NCI-H1694 treated with DMSO at 0.1 percent for 48 hours (cell line): ENCODE measurements at regions not wholly inside any gene's neighbourhood (a gene's known extent, or its start where the extent isn't known, plus 50 kb on each side); places are given as distances from the start of the nearest gene placed in this dataset.

Source experiments
- DNase-seq: peaks from one replicate; lab custom pipeline; 2025; lab: John Stamatoyannopoulos, UW

DNA sequence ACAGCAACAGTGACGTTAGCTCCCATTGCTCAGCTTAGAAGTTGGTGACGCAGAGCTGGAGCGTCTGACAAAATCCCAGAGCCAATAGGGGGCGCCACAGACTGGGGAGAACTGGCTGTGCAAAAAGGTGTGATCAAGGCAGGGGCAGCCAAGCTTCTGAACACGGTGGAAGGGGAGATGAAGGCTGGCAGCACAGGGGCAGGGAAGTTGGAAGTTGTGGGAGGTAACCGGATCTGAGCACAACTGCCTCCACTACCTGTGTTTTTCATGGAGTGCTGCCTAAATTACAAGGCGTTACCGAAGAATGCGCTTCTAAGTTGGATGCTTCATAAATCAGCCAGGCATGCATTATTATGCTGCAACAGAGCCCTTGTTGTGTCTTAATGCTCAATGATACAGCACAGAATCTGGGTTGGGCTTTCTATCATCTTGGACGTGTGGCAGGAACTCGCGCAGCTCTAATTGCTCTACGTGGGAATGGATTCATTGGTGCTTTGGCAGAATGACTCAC lies 370.0 kb downstream of the SLC4A3 start:
- DNase-seq = peak; percentile 38

- no peak for DNase-seq
Observed at GRCh38 chr2:219998107-219998506, 370.7 kb downstream of the SLC4A3 start.

- no peak for DNase-seq
Observed at GRCh38 chr2:219998714-219999227, 371.3 kb downstream of the SLC4A3 start.

GRCh38 chr2:220000080-220000479 lies 372.6 kb downstream of the SLC4A3 start:
- DNase-seq = no peak

DNA sequence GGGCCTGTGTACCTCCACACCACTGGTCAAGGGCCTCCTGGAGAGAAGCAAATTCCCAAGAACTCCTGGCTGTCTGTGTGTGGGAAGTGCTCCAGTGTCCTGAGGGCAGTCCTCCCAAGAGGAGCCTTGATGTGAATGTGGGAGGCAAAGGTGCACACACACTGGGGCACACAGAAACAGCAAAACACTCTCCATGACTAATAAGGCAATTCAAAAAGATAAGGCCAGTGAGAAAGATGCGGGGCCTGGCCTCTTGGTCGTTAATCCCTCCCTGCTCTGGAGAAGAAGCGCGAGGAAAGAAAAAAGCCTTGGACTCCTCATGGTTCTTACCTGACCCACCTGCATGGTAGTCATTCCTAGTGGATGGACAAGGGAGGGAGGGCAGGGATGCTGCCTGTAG lies 373.2 kb downstream of the SLC4A3 start:
- no peak for DNase-seq

DNA sequence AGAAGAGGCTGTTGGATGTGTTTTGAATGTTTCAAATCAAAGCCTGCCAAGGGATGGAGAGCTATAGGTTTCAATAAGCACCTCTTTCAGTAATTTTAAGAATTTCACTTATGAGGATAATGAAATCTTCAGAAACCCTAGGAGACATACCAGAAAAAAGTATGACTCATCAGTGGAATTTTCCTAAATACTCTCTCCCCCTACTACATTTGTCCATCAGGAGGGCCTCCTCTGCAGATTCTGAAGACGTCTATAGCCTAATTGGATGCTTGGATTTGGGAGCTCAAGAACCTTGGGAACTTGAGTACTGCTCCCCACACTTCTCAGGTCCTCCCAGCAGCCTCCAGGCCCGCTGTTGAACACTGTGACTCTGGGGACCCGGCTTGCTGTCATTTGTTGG lies 374.3 kb downstream of the SLC4A3 start:
- no peak for DNase-seq

- DNase-seq = no peak
Observed at GRCh38 chr2:220002251-220002650, 374.8 kb downstream of the SLC4A3 start.

DNA sequence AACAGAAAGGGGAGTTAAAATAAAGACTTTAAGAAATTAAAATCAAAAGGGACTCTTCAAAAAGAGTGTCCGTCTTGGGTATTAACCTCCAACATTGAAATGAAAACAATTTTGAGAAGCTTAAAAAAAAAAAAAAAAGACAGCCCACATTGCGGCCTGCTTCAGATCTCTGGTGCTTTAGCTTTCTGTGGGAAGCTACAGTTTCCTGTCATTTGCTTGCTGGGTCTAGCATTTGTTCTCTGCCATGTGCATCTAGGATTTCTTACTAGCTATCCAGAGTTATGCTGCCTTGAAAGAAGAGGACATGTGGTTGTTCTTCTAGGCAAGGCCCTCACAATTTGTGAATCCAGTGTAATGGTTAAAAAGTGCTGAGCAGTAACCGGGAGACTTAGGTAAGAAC lies 375.3 kb downstream of the SLC4A3 start:
- DNase-seq = no peak

- DNase-seq = no peak
Observed at GRCh38 chr2:220005362-220005761, 377.9 kb downstream of the SLC4A3 start.

- no peak for DNase-seq
Observed at GRCh38 chr2:220006152-220006621, 378.8 kb downstream of the SLC4A3 start.

- DNase-seq = no peak
Observed at GRCh38 chr2:220011859-220012258, 384.4 kb downstream of the SLC4A3 start.

DNA sequence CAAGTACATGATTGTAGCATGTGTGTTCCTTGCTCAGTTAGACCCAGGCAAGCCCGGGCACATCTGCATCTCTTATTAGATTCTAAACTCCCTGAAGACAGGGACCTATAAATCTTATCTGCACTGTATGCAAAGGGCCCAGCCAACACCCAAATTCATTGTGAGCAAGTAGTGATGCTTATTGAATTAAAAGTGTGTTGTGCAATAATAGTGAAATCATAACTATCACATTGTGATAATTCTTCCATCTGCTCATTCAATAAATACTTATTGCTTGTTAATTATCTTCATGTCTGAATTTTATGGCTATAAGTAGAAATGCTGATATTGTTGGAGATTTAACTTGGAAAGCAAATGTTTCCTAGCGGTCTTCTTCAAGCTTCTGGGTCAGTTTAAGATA lies 387.5 kb downstream of the SLC4A3 start:
- no peak for DNase-seq

DNA sequence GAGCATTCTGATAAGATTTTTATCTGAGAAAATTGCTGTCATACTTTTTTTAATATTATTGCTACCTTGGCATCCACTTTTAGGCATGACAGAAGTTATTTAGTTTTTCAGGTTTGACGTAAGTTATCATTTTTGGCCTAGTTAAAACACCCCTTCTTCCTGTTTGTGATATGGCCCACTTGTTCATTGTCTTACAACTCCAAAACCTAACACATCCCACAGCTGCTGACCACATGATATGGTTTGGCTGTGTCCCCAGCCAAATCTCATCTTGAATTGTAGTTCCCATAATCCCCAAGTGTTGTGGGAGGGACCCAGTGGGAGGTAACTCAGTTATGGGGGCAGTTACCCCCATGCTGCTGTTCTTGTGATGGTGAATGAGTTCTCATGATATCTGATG lies 388.1 kb downstream of the SLC4A3 start:
- DNase-seq = no peak

GRCh38 chr2:220025207-220025606 lies 397.8 kb downstream of the SLC4A3 start:
- DNase-seq = no peak

DNA sequence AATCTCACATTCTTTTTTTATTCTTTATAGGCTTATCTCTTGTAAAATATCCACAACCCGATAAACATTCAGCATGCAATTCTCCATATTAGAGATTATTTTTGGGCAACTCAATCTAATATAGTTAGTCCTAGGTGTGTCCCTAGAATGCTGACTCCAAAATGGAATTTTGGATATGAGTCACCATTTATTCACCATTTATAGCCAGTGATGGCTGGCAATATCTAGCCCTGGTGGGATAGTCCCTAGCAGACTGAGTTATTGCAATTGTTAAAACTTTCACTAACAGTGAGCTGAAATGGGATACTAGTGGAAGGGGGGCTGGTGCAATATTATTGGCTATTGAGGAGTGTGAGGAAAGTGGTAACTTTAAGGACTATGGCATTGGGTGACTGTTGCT lies 401.6 kb downstream of the SLC4A3 start:
- DNase-seq = no peak

DNA sequence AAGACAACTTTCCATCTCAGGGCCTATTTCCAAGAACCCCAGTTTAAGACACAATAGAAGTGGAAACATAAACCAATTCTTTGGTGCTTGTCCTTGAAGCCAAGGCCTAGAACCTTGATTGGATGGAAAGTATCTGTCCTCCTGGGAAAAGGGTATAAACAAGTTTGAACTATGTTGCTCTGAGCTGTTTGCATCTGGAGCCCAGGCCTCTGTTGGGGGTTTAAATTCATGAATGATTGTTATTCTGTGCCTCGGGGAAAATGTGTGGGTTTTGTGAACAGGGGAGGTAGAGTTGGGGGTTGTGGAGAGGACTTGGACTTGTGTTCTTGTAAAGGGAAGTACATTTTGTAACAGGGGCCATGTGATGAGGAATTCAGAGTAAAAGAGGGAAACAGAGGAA lies 406.1 kb downstream of the SLC4A3 start:
- DNase-seq = no peak

- no peak for DNase-seq
Observed at GRCh38 chr2:220034426-220035130, 407.1 kb downstream of the SLC4A3 start.

DNA sequence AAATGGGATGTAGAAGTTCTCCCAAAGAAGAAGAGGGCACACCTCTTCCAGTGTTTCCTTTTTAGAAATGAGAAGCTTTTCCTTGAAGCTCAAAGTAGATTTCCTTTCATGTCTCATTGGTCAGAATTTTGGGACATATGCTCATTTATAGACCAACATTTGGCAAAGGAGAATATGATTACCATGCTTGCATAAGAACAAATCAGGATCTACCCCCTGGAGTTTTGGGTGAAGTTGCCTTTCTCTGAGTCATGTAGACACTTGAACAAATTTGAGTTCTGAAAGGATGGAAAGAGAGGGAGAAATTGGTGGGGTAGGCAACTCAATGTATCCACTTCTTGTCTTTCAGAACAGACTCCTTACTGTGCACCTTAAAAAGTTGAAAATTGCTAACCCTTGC lies 409.0 kb downstream of the SLC4A3 start:
- DNase-seq = no peak

DNA sequence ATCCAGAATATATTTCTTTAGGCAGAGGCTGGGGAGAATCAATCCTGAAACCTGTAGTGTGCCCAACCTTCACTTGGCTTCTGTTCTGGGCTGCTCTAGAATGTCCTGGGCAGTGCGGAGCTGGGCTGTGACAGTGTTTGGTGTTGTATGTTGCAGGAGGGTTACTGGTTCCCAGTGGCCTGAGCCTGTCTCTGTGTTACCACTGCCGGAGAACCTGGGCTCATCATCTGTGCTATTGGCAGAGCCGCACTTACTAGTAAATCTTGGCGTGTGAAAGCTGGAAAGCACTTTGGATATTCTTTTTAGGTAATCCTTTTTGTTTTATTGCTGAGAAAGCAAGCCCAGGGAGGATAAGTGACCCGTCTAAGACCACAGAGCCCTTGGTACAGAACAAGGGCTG lies 412.9 kb downstream of the SLC4A3 start:
- no peak for DNase-seq

DNA sequence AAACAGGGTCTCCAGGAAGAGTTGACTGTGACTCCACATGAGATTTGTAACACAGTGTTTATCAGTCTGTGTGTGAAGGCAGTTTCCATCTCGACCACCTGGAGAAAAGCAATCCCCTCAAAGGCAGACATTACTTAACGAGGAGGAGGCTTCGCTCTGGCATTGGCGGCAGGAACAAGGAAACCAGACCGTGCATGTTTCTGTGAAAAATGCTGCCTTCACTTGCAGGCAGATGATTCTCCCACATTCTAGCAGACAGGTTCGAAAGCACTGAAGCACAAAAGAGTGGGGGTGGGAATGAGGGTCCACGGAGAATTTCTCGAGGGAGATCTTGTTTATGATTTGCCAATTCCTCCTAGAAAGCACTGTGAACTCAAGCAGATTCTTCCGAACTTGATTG lies 414.0 kb downstream of the SLC4A3 start:
- no peak for DNase-seq

DNA sequence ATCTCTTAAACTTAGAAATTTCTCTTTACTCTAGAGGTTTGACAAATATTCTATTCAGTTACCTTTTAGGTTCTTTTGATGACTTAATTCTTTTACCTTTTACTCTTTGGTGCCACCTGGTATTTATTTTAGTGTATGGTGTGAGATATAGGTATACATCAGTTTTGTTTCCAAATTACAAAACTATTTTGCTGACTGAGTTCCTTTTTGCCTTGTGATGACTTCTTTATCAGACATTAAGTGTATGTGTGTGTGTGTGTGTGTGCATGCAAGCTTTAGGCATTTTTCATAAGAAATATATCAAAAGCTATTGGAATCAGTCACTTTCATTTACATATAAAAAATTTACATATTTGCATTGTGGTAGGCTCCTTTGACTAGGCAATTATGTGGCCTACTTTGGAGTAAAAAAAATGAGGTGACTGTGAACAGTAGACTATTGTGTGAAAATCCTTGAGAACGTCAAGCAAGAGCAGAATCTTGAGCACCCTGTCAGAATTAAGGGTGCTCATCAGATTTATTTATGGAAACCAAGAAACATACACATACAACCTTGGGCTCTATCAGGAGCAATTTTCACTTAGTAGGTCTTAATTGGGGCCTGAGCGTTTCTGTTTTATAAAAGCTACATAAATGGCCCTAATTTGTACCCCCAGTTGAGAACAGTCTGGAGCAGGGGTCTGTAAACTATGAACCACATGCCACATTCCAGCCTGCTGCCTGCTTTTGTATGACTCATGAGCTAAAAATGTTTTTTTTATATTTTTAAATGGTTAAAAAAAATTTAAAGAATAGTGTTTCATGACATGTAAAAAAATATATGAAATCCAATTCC lies 415.9 kb downstream of the SLC4A3 start:
- peak; percentile 63 for DNase-seq

GRCh38 chr2:220043990-220044335 lies 416.5 kb downstream of the SLC4A3 start:
- DNase-seq = peak; percentile 83

DNA sequence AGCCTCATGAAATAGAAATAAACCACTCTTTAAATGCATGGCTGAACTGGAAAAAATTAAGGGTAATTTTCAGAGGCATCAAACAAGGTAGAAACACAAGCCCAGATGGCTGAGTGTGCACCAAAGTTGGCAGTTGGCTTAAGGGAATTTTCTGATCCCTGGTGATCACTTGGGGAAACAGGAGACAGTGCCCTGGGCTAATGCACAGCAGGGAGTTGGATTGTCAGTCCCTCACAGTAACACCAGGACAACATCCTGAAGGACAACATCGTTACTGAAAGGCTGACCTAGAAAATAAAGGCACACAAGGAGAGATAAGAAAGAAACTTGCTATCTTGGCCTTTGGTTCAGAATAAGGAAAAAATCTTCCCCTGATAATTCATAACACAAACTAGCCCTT lies 417.0 kb downstream of the SLC4A3 start:
- peak; percentile 83 for DNase-seq
